GM23248 (cell line): ENCODE measurements at regions not wholly inside any gene's neighbourhood (a gene's known extent, or its start where the extent isn't known, plus 50 kb on each side); places are given as distances from the start of the nearest gene placed in this dataset.

ENCODE experiments used
- DNase-seq: peaks from one replicate; pipeline ENCODE4 v3.0.0-alpha.2; 2015
- H2AFZ ChIP-seq: fragments of 200-600 bp; sonication (generic); 2 replicates; pipeline ENCODE4 v1.6.1; 2016; ENCODE audit warnings: antibody characterized with exemption
- H3F3A ChIP-seq: fragments of 200-600 bp; sonication (generic); 2 replicates; pipeline ENCODE4 v1.6.1; 2016; ENCODE audit warnings: mild to moderate bottlenecking, antibody characterized with exemption, mixed run types; ENCODE audit not compliant: insufficient read depth
- H3K27ac ChIP-seq: fragments of 200-600 bp; sonication (generic); 2 replicates; pipeline ENCODE4 v1.5.1; 2016; ENCODE audit warnings: mild to moderate bottlenecking
- H3K27me3 ChIP-seq: fragments of 200-600 bp; sonication (generic); replicated peaks from 2 replicates; pipeline ENCODE4 v1.6.1; 2016; ENCODE audit warnings: mild to moderate bottlenecking; ENCODE audit not compliant: insufficient read depth
- H3K36me3 ChIP-seq: fragments of 200-600 bp; sonication (generic); 2 replicates; pipeline ENCODE4 v1.6.1; 2016; ENCODE audit warnings: low read depth, mild to moderate bottlenecking
- H3K4me1 ChIP-seq: fragments of 200-600 bp; sonication (generic); 2 replicates; pipeline ENCODE4 v1.6.1; 2016; ENCODE audit warnings: mild to moderate bottlenecking; ENCODE audit not compliant: insufficient read depth
- H3K4me2 ChIP-seq: fragments of 200-600 bp; sonication (generic); one replicate; pipeline ENCODE4 v1.6.1; 2016; ENCODE audit warnings: mild to moderate bottlenecking; ENCODE audit not compliant: unreplicated experiment
- H3K4me3 ChIP-seq: fragments of 200-600 bp; sonication (generic); 2 replicates; pipeline ENCODE4 v1.5.1; 2016; ENCODE audit warnings: mild to moderate bottlenecking
- H3K79me2 ChIP-seq: fragments of 200-600 bp; sonication (generic); 2 replicates; pipeline ENCODE4 v1.6.1; 2016; ENCODE audit warnings: mild to moderate bottlenecking; ENCODE audit not compliant: insufficient read depth
- H3K9ac ChIP-seq: fragments of 200-600 bp; sonication (generic); 2 replicates; pipeline ENCODE4 v1.6.1; 2016; ENCODE audit warnings: mild to moderate bottlenecking
- H3K9me2 ChIP-seq: fragments of 200-600 bp; sonication (generic); 2 replicates; pipeline ENCODE4 v1.6.1; 2016; ENCODE audit warnings: mixed run types, mild to moderate bottlenecking, moderate library complexity; ENCODE audit not compliant: insufficient read depth
- H3K9me3 ChIP-seq: fragments of 200-600 bp; sonication (generic); one replicate; pipeline ENCODE4 v1.6.1; 2017; ENCODE audit warnings: low read depth
- H4K20me1 ChIP-seq: fragments of 200-600 bp; sonication (generic); 2 replicates; pipeline ENCODE4 v1.6.0; 2016; ENCODE audit not compliant: insufficient read depth
- EZH2 ChIP-seq: fragments of 200-600 bp; sonication (generic); IDR thresholded peaks from 2 replicates; pipeline ENCODE4 v1.6.1; 2018; ENCODE audit warnings: antibody characterized with exemption, mild to moderate bottlenecking; ENCODE audit not compliant: insufficient read depth, poor library complexity, severe bottlenecking
- EZH2phosphoT487 ChIP-seq: fragments of 200-600 bp; sonication (generic); IDR thresholded peaks from 2 replicates; pipeline ENCODE4 v1.6.1; 2018; ENCODE audit warnings: antibody characterized with exemption, moderate library complexity, mild to moderate bottlenecking, low read depth; ENCODE audit not compliant: insufficient read depth
- WGBS, 2 experiments: methylation state at CpG; one replicate each; pipeline ENCODE4 v1.1.6; 2015 to 2017; ENCODE audit warnings: low lambda C conversion rate in 2 of 2, low coverage in 1 of 2; ENCODE audit errors: missing lambda C conversion rate in 2 of 2; 5-methylcytosine and 5-hydroxymethylcytosine counted together
- in situ Hi-C: fragments of 300-500 bp; cut with MboI; formaldehyde crosslinking; loops from 2 replicates; pipeline ENCODE4 v1.15.0; 2020

DNA sequence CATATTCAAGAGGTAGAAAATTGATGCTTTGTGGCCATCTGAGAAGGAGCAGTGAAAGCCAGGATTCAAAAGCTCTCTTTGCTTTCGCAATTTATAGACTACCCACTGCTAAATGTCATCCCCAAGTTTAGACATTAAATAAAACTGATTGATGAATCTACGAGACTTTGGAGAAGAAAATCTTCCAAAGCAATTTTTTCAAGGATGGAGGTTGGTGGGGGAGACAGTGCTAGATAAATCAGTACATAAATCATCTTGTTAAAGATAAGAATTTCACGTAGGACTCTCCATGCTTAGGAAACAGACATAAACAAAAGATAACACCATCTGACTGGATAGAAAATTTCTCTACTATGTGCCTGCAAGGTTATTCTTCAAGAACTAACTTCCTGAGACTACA, 147.6 kb upstream of the TIAM1 start:
- Histone ChIP-seq H4K20me1 (no peaks in the 10 kb centered on the region), H3K27ac (no peak overlapping the region), H2AFZ (no peak overlapping the region), H3K4me1 (no peaks in the 10 kb centered on the region), H3K79me2 (no peaks in the 10 kb centered on the region), H3K27me3 (no peaks in the 10 kb centered on the region; the same call in 1 of the 2 replicates), H3K9me3 (no peaks in the 10 kb centered on the region), H3K9me2 (no peaks in the 10 kb centered on the region), H3K4me2 (no peak overlapping the region), H3F3A (no peaks in the 10 kb centered on the region), H3K9ac (no peak overlapping the region), H3K4me3 (no peak overlapping the region), H3K36me3 (no peaks in the 10 kb centered on the region)
- DNase-seq = no peak
- TF ChIP-seq EZH2phosphoT487 = no peak
- TF ChIP-seq EZH2 = no peak
- in situ Hi-C loops = no loop called here
- WGBS, 2 experiments = 49 to 56% methylated on average over 3 of the region's 3 CpGs

DNA sequence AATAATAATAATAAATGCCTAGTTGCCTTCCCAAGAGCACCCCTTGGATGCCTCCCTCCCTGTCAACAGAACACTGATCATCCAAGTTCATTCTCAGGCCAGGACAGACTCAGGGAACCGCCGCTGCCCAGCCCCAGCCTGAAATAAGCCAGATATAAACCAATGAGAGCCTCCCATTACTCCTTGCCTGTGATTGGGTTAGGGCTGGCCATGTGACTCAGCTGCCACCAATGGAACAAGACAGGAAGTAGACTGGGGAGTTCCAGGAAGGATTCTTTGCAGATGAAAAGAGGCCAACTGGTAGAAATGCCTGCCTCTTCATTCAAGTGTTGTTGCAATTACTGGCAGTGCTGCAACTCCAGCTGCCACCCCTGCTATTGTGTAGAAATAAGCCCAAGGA, 146.4 kb upstream of the TIAM1 start:
- Histone ChIP-seq H3K4me2 (no peak overlapping the region), H3K4me1 (no peaks in the 10 kb centered on the region), H3K36me3 (no peaks in the 10 kb centered on the region), H3K9me2 (no peaks in the 10 kb centered on the region), H3K27me3 (no peaks in the 10 kb centered on the region; the same call in 1 of the 2 replicates), H3K27ac (no peak overlapping the region), H2AFZ (no peak overlapping the region), H3K9me3 (no peaks in the 10 kb centered on the region), H4K20me1 (no peaks in the 10 kb centered on the region), H3K4me3 (no peak overlapping the region), H3K79me2 (no peaks in the 10 kb centered on the region), H3K9ac (no peak overlapping the region), H3F3A (no peaks in the 10 kb centered on the region)
- TF ChIP-seq EZH2phosphoT487 (no peak), EZH2 (no peak)
- no peak for DNase-seq
- 86 to 93% methylated on average over 2 of the region's 2 CpGs for WGBS, 2 experiments
- in situ Hi-C loops = no loop called here

DNA sequence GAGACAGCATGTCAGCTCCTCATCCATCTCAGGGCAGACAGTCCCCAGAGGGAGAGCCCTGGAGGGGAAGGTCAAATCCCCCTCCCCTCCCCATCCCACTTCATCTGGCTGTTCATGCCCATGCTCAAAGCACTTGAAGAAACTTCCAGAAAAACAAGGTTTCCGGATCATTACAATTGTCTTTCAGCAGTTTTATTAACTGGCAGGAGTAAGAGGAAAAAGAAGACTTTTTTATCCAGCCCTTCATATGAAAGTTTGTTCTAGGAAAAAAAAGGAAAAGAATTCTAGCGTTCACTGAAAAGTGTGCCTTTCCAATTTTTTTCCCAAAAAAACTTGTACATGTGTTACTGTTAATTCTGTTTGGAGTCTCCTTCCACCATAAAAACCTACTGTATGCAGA, 145.7 kb upstream of the TIAM1 start:
- Histone ChIP-seq H3K9me3 (no peaks in the 10 kb centered on the region), H3K27ac (no peak overlapping the region), H3K4me3 (no peak overlapping the region), H3F3A (no peaks in the 10 kb centered on the region), H2AFZ (no peak overlapping the region), H3K9me2 (no peaks in the 10 kb centered on the region), H3K4me1 (no peaks in the 10 kb centered on the region), H3K4me2 (no peak overlapping the region), H3K36me3 (no peaks in the 10 kb centered on the region), H3K9ac (no peak overlapping the region), H3K27me3 (no peaks in the 10 kb centered on the region; the same call in 1 of the 2 replicates), H3K79me2 (no peaks in the 10 kb centered on the region), H4K20me1 (no peaks in the 10 kb centered on the region)
- no peak for TF ChIP-seq EZH2
- no peak for TF ChIP-seq EZH2phosphoT487
- no peak for DNase-seq
- in situ Hi-C loops = no loop called here
- WGBS, 2 experiments = 3 to 4% methylated on average over 2 of the region's 2 CpGs

DNA sequence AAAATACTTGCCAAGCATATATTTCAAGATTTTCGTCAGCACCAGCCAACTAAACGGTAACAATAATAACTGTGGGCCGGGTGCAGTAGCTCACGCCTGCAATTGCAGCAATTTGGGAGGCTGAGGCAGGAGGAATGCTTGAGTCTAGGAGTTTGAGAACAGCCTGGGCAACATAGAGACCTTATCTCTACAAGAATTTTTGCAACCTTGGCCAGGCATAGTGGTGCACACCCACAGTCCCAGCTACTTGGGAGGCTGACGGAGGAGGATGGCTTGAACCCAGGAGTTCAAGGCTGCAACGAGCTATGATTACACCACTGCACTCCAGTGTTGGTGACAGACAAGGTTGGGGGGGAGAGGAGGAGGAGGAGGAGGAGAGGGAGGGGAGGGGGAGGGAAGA, 145.0 kb upstream of the TIAM1 start:
- Histone ChIP-seq H3K9me3 (no peaks in the 10 kb centered on the region), H2AFZ (no peak overlapping the region), H3K9me2 (no peaks in the 10 kb centered on the region), H3K27ac (no peak overlapping the region), H4K20me1 (no peaks in the 10 kb centered on the region), H3K79me2 (no peaks in the 10 kb centered on the region), H3K4me1 (no peaks in the 10 kb centered on the region), H3K36me3 (no peaks in the 10 kb centered on the region), H3F3A (no peaks in the 10 kb centered on the region), H3K9ac (no peak overlapping the region), H3K4me2 (no peak overlapping the region), H3K4me3 (no peak overlapping the region), H3K27me3 (no peaks in the 10 kb centered on the region; the same call in 1 of the 2 replicates)
- TF ChIP-seq EZH2 (no peak), EZH2phosphoT487 (no peak)
- WGBS, 2 experiments = 42 to 66% methylated on average over 6 of the region's 6 CpGs
- in situ Hi-C loops = no loop called here
- no peak for DNase-seq

DNA sequence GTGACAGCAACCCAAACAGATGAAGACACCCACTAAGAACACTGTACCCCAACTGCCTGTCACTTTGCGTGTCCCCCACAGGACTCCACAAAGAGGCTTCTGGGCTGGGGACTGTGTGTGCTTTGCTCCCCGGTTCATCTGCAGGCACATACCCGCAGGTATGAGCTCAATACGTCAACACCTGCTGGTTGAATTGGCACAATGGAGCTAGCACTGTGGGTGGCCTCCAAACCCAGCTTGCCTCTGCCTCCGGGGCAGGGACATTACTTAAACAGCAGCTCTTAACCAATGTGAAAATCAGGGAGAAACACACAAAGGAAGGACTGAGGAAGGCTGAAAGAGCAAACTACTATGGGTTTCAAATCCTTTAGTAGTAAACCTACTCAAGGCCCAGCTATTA, 140.2 kb upstream of the TIAM1 start:
- H4K20me1 ChIP-seq = no peaks in the 10 kb centered on the region
- no peak overlapping the region for H3K4me3 ChIP-seq
- H3F3A ChIP-seq = no peaks in the 10 kb centered on the region
- no peaks in the 10 kb centered on the region for H3K9me2 ChIP-seq
- H3K9me3 ChIP-seq = no peaks in the 10 kb centered on the region
- H3K79me2 ChIP-seq = no peaks in the 10 kb centered on the region
- H3K4me1 ChIP-seq = no peaks in the 10 kb centered on the region
- H3K9ac ChIP-seq = no peak overlapping the region
- H3K27me3 ChIP-seq = no peaks in the 10 kb centered on the region
- no peak overlapping the region for H2AFZ ChIP-seq
- H3K4me2 ChIP-seq = no peak overlapping the region
- no peak overlapping the region for H3K27ac ChIP-seq
- no peak for TF ChIP-seq EZH2
- no peak for TF ChIP-seq EZH2phosphoT487
- 41 to 46% methylated on average over 5 of the region's 5 CpGs for WGBS, 2 experiments
- no peaks in the 10 kb centered on the region for H3K36me3 ChIP-seq
- in situ Hi-C loops = no loop called here
- no peak for DNase-seq
